ENCODE measurements at regions not wholly inside any gene's neighbourhood (a gene's known extent, or its start where the extent isn't known, plus 50 kb on each side); places are given as distances from the start of the nearest gene placed in this dataset.
A peak's percentile ranks its signal among the peaks of the same experiment; 100 is the strongest.

DNA sequence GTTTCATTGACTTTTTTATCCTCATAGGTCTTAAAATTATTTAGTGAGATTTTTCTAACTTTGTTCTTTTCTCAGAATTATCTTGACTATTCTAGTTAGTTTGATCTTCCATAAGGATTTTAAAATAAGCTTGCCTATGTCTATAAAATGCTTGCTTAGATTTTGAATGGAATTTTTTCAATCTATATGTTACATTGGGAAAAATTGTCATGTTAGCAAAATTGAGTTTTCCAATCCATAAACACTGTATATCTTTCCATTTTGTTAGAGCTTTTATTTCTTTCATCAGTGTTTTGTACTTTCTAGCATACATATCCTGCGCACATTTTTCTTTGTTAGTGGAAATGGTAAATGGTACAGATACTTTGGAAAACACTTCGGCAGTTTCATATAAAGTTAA lies 312.9 kb downstream of the PDHA2 start:
- in situ Hi-C loops (cut with HindIII; ENCODE audit: low sequenced_read_pairs) = no loop called here
- DNase-seq (ENCODE audit: low spot score) = no peak

DNA sequence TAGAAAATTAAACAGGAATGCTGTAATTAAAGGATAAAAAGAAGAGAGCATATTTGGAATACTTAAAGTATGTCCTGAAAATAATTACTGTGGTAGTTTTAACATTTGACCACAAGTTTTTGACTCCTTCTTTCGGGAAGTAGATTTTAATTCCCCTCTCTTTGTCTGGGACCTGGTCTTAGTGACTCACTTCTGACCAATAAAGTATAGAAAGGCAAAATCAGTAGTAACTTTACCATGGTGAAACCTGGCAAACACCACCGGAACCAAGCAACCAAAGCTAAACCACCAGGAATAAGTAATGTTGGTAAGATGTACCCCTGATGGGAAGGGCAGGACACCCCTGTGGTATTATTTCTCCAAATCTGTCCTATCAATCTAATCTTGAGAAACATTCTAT lies 314.8 kb downstream of the PDHA2 start:
- no peak for DNase-seq (ENCODE audit: low spot score)
- in situ Hi-C loops (cut with HindIII; ENCODE audit: low sequenced_read_pairs) = no loop called here

- no peak for DNase-seq (ENCODE audit: low spot score)
- in situ Hi-C loops (cut with HindIII; ENCODE audit: low sequenced_read_pairs) = no loop called here
Observed at GRCh38 chr4:96162636-96163035, 322.7 kb downstream of the PDHA2 start.

DNA sequence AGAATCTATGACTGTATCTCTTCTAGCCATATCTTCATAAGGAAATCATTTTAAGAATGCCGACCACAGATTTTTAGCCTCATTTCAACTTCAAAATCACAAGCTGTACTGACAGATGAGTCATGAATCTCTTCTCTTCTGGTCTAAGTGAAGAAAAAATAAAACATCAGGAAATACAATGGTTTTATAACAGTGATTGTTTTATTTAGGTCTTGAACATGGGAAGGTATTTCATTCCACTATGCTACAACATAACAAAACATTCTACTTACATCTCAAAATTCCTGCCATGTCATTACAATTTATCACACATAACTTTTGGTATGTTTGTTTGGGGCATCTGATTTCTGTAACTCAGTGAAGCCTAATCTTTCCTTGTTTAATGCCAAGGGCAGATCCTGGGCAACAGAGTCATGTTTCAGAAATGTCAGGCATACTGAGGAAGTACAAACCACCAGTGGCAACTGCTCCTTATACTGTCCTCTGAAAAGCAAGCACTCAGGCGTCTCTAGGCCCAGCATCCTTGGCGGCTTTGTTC lies 325.0 kb downstream of the PDHA2 start:
- in situ Hi-C loops (cut with HindIII; ENCODE audit: low sequenced_read_pairs) = no loop called here
- no peak for DNase-seq (ENCODE audit: low spot score)

DNA sequence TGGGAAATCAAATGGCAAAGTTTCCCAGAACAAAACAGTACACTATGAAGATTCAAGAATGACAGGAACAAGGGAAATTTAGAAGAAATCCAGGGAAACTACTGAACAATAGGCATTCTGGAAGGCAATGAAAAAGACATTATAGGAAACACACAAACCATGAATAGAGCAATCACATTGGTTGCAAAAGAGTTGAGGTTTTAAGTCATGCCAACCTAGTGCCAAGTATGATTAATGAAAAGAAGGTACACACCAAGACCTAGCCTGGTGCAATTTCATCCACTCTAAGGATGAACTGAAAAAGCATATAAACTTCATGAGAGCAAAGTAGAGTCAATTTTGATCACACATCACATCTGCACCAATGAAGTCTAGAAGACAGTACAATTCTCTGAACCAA lies 326.9 kb downstream of the PDHA2 start:
- DNase-seq (ENCODE audit: low spot score) = no peak
- in situ Hi-C loops (cut with HindIII; ENCODE audit: low sequenced_read_pairs) = no loop called here

DNA sequence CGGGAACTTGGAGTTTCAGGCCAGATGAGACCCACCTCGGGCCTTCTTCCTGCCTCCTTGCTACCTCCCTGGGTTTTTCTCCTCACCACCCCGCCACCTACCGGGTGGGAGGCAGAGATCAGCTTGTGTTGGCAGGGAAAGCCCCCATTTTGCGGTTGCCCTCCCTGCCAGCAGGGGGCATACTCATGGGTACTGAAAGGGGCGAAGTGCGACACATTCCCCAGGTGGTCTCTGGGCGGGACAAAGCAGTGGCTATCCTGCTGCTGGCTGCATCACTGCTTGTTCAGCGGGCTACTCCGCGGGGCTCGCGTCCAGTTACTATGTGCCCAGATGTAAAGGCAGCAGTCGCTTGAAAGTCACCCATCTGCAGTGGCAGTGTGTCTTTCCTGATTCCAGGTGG lies 330.3 kb downstream of the PDHA2 start:
- DNase-seq (ENCODE audit: low spot score) = no peak
- in situ Hi-C loops (cut with HindIII; ENCODE audit: low sequenced_read_pairs) = no loop called here

- in situ Hi-C loops (cut with HindIII; ENCODE audit: low sequenced_read_pairs) = no loop called here
- DNase-seq (ENCODE audit: low spot score) = no peak
Observed at GRCh38 chr4:96173756-96174155, 333.9 kb downstream of the PDHA2 start.

DNA sequence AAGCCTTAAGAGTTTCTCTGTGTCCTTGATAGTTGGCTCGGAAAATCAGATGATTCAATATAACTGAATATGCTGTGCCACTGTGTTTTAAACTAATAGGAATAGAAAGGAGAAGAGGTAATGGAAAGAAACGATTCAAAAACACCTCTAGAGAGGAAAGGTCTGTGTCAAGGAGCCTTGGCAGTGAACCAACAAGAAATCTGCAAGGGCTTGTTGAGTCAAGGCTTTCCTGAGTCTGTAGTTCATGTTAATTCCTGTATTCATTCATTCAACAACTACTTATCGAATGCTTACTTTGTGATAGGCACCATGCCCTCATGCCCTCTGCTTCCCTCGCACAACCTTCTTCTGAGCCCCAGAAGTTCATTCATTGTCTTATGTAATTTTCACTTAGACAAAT lies 336.0 kb downstream of the PDHA2 start:
- DNase-seq (ENCODE audit: low spot score) = no peak
- in situ Hi-C loops (cut with HindIII; ENCODE audit: low sequenced_read_pairs) = no loop called here

- in situ Hi-C loops (cut with HindIII; ENCODE audit: low sequenced_read_pairs) = no loop called here
- DNase-seq (ENCODE audit: low spot score) = no peak
Observed at GRCh38 chr4:96183611-96184010, 343.7 kb downstream of the PDHA2 start.

GRCh38 chr4:96186593-96186992 lies 346.7 kb downstream of the PDHA2 start:
- no peak for DNase-seq (ENCODE audit: low spot score)
- in situ Hi-C loops (cut with HindIII; ENCODE audit: low sequenced_read_pairs) = no loop called here

- in situ Hi-C loops (cut with HindIII; ENCODE audit: low sequenced_read_pairs) = no loop called here
Observed at GRCh38 chr4:96189761-96190160, 349.9 kb downstream of the PDHA2 start.

DNA sequence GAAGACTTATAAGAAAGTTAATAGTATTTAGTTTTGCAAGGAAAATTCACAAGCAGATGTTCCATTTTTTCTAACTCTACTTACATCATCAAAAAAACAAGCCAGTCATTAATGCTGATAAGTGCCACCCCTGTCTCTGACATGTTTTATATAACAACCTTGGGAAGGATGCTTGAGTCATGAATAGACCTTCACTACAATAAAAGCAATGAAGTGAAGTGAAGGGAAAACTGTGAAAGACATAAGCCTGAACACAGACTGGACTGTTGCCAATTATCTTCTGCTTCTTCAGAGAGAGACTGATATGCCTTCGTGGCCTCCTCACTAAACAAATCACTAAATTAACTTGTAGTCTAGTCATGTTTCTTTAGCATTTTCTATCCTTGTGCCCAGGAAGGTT lies 353.2 kb downstream of the PDHA2 start:
- no peak for DNase-seq (ENCODE audit: low spot score)
- in situ Hi-C loops (cut with HindIII; ENCODE audit: low sequenced_read_pairs) = no loop called here

More at GRCh38 chr4:96189761-96190160, 349.9 kb downstream of the PDHA2 start:
- no peak for DNase-seq (ENCODE audit: low spot score)

GRCh38 chr4:96194993-96195392 lies 355.1 kb downstream of the PDHA2 start:
- no peak for DNase-seq (ENCODE audit: low spot score)

GRCh38 chr4:96205143-96205936 lies 365.4 kb downstream of the PDHA2 start:
- in situ Hi-C loops (cut with HindIII; ENCODE audit: low sequenced_read_pairs) = no loop called here
- DNase-seq (ENCODE audit: low spot score) = peak; percentile 24

More at GRCh38 chr4:96194993-96195392, 355.1 kb downstream of the PDHA2 start:
- in situ Hi-C loops (cut with HindIII; ENCODE audit: low sequenced_read_pairs) = no loop called here

GRCh38 chr4:96227515-96227914 lies 387.6 kb downstream of the PDHA2 start:
- in situ Hi-C loops (cut with HindIII; ENCODE audit: low sequenced_read_pairs) = no loop called here
- DNase-seq (ENCODE audit: low spot score) = no peak

DNA sequence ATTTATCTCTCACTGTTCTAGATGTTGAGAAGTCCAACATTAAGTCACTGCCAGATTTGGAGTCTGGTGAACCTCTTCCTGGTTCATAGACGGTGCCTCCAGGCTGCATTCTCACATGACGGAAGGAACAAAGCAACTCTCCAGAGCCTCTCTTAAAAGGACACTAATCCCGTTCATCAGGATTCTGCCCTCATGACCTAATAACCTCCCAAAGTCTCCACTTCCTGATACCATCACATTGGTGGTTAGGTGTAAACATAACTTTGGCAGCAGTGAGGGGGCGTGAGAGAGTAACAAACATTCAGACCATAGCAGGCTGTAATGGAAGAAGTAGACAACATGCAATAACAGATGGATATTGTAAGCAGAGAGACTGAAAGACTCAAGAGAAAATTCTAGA lies 388.6 kb downstream of the PDHA2 start:
- no peak for DNase-seq (ENCODE audit: low spot score)

GRCh38 chr4:96240041-96240440 lies 400.1 kb downstream of the PDHA2 start:
- no peak for DNase-seq (ENCODE audit: low spot score)
- in situ Hi-C loops (cut with HindIII; ENCODE audit: low sequenced_read_pairs) = no loop called here

More for the DNA sequence above, 388.6 kb downstream of the PDHA2 start:
- in situ Hi-C loops (cut with HindIII; ENCODE audit: low sequenced_read_pairs) = no loop called here

DNA sequence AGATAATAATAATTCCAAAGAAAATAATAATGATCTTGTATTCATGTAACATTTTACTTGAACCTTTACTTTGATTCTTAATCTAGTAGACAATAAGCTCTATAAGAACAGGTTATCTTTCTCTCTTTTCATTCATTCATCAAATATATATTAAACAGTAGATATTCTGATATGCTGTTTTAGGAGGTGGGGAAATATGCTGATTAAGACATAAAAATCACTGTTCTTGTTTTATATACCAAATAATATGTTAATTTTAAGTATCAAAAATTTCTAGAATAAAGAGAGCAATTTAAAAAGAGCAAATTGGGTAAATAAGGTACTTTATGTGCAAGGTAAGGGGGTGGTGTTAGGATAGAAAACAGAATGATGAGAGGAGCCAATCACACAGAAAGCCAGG lies 401.9 kb downstream of the PDHA2 start:
- in situ Hi-C loops (cut with HindIII; ENCODE audit: low sequenced_read_pairs) = no loop called here
- DNase-seq (ENCODE audit: low spot score) = no peak

- DNase-seq (ENCODE audit: low spot score) = no peak
- in situ Hi-C loops (cut with HindIII; ENCODE audit: low sequenced_read_pairs) = no loop called here
Observed at GRCh38 chr4:96247096-96247495, 407.2 kb downstream of the PDHA2 start.

GRCh38 chr4:96248225-96248624 lies 408.3 kb downstream of the PDHA2 start:
- DNase-seq (ENCODE audit: low spot score) = no peak
- in situ Hi-C loops (cut with HindIII; ENCODE audit: low sequenced_read_pairs) = no loop called here

GRCh38 chr4:96260064-96260682 lies 420.3 kb downstream of the PDHA2 start:
- in situ Hi-C loops (cut with HindIII; ENCODE audit: low sequenced_read_pairs) = no loop called here
- DNase-seq (ENCODE audit: low spot score) = no peak
